ENCODE measurements at regions not wholly inside any gene's neighbourhood (a gene's known extent, or its start where the extent isn't known, plus 50 kb on each side); places are given as distances from the start of the nearest gene placed in this dataset.

DNA sequence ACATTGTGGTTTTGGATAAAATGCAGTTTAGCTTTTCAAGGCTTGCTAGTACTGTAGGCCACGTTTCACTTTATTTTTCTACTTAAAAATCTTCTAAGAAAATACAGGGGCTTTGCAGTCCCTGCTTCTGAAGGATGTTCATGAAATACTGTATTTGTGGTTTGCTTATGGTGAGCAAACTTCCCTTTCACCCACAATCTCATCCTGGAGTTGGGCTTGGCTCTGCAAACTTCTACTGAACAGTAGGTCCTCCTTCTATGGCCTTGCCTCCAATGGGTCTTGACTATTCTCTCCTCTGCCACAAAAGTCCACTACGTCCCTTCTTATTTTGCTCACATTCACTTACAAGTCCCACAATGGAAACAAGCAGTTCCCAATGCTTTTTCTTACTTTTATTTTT lies 502.7 kb upstream of the KLF4 start:
- TF ChIP-seq, protein P1, sequence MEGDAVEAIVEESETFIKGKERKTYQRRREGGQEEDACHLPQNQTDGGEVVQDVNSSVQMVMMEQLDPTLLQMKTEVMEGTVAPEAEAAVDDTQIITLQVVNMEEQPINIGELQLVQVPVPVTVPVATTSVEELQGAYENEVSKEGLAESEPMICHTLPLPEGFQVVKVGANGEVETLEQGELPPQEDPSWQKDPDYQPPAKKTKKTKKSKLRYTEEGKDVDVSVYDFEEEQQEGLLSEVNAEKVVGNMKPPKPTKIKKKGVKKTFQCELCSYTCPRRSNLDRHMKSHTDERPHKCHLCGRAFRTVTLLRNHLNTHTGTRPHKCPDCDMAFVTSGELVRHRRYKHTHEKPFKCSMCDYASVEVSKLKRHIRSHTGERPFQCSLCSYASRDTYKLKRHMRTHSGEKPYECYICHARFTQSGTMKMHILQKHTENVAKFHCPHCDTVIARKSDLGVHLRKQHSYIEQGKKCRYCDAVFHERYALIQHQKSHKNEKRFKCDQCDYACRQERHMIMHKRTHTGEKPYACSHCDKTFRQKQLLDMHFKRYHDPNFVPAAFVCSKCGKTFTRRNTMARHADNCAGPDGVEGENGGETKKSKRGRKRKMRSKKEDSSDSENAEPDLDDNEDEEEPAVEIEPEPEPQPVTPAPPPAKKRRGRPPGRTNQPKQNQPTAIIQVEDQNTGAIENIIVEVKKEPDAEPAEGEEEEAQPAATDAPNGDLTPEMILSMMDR (IDR thresholded peaks at IDR 0.05), result no peak
- TF ChIP-seq POLR2A (IDR thresholded peaks at IDR 0.05), result no peak
